Upper lobe of left lung (tissue), 6 donors: ENCODE measurements at regions not wholly inside any gene's neighbourhood (a gene's known extent, or its start where the extent isn't known, plus 50 kb on each side); places are given as distances from the start of the nearest gene placed in this dataset.

Source experiments
- ATAC-seq, 2 donors: fragments of 200-7000 bp; cut with Tn5 transposase; one replicate each; pipeline ENCODE4 v1.9.1; 2022; ENCODE audit warnings: mild to moderate bottlenecking in 2 of 2, moderate library complexity in 2 of 2; ENCODE audit not compliant: low FRiP score in 2 of 2
- DNase-seq, 2 donors: peaks; one replicate each; pipeline ENCODE4 v3.0.0-alpha.2; 2019 to 2020
- H3K27ac ChIP-seq, 4 donors: fragments of 200-600 bp; sonication (generic); one replicate each; pipeline ENCODE4 v1.5.1; 2016 to 2019
- H3K27me3 ChIP-seq, 4 donors: fragments of 200-600 bp; sonication (generic); one replicate each; pipeline ENCODE4 v1.5.1; 2017 to 2019
- H3K36me3 ChIP-seq, 4 donors: fragments of 200-600 bp; sonication (generic); one replicate each; pipeline ENCODE4 v1.5.1; 2016 to 2019
- H3K4me1 ChIP-seq, 4 donors: fragments of 200-600 bp; sonication (generic); one replicate each; pipeline ENCODE4 v1.5.1; 2018 to 2019
- H3K4me3 ChIP-seq, 4 donors: fragments of 200-600 bp; sonication (generic); one replicate each; pipeline ENCODE4 v1.5.1; 2017 to 2019; ENCODE audit warnings: mild to moderate bottlenecking in 2 of 4, moderate library complexity in 1 of 4
- H3K9me3 ChIP-seq, 4 donors: fragments of 200-600 bp; sonication (generic); one replicate each; pipeline ENCODE4 v1.5.1; 2018 to 2019
- EP300 ChIP-seq, 4 donors: sonication (generic); formaldehyde crosslinking; IDR thresholded peaks; one replicate each; pipeline ENCODE4 v1.5.1; 2017; ENCODE audit warnings: antibody characterized with exemption in 4 of 4, control low read depth in 2 of 4
- POLR2A ChIP-seq, 4 donors: fragments of 450-650 bp; IDR thresholded peaks; one replicate each; pipeline ENCODE4 v1.5.1; 2016 to 2017; ENCODE audit warnings: antibody characterized with exemption in 4 of 4, mild to moderate bottlenecking in 2 of 4
- POLR2AphosphoS5 ChIP-seq, 2 donors: sonication (generic); formaldehyde crosslinking; IDR thresholded peaks; one replicate each; pipeline ENCODE4 v1.5.1; 2017; ENCODE audit warnings: antibody characterized with exemption in 2 of 2
- WGBS, 2 donors: methylation state at CpG; one replicate each; pipeline ENCODE4 v1.1.5; 2017 to 2018; 5-methylcytosine and 5-hydroxymethylcytosine counted together
- TF ChIP-seq, protein P1 (sequence below), 6 experiments: fragments of 450-650 bp in 4 of 6; fragments of 200-600 bp in 2 of 6; sonication (generic) in 2 of 6; IDR thresholded peaks; one replicate each; pipeline ENCODE4 v1.5.1; 2016 to 2019; ENCODE audit warnings: antibody characterized with exemption in 6 of 6
- donor health status: DM: no; HTN: no; CAD: no; lungs with moderate emphysema.
- donor health status: DM: no; HTN: yes; CAD: no; lungs with severe emphysema.

DNA sequence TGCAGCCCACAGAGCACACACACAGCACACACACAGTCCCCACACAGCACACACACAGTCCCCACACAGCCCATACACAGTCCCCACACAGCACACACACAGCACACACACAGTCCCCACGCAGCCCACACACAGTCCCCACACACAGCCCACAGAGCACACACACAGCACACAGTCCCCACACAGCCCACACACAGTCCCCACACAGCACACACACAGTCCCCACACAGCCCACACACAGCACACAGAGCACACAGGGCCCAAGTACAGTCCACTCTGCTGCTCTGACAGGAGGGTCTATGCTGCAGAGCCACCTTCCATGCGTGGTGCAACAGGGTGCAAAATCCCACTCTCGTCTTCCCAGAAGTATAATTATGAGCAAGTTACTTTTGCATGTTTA is 240.5 kb upstream of the SALL3 start:
- no peak for DNase-seq
- no peaks in the 10 kb centered on the region for H3K36me3 ChIP-seq
- no peaks in the 10 kb centered on the region for H3K9me3 ChIP-seq
- no peak for ATAC-seq
- H3K27ac ChIP-seq = no peak overlapping the region
- 85 to 98% methylated on average over 3 of the region's 3 CpGs for WGBS, 2 donors
- H3K4me3 ChIP-seq = no peak overlapping the region
- H3K4me1 ChIP-seq = no peaks in the 10 kb centered on the region
- H3K27me3 ChIP-seq = no peaks in the 10 kb centered on the region
- TF ChIP-seq EP300 (IDR thresholded peaks at IDR 0.05) (no peak), POLR2AphosphoS5 (IDR thresholded peaks at IDR 0.05) (no peak)

DNA sequence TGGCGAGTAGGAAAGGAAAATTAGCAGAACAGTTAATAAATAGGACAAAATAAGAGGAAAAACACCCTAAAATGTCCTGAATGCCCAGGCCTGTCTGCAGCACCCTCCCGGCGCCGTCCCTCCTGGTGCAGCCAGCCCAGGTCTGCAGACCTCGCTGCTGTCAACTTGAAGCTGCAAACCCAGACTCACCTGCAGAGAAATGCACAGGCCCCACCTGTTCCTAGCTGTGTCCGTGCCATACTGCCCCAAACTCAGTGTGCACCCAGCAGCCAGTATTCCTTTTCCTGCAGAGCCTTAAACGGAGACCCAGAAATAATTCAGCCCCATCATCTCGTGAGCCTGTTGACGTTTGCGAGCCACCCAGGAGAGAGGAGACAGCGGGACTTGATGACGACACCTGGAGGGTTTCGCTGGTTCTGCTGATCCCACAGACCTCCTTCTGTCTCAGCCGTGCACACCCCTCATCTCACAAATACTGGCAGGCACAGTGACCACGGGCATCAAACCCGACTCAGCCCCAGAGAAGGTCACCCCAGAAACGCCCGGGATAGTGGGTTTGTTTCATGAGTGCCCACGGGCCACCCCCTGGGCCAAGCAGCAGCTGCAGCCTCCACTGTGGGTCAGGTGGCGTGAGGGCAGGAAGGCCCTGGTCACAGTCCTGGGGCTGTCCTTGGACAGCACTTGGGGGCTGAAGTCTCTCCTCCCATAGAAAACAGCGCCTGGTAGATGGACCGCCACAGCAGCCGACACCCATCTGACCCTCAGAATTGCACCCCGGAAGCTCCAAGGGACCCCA is 239.5 kb upstream of the SALL3 start:
- H3K9me3 ChIP-seq = no peaks in the 10 kb centered on the region
- ATAC-seq (no peak), DNase-seq (peak in 1 of 2 donors; percentile 39)
- TF ChIP-seq, protein P1, sequence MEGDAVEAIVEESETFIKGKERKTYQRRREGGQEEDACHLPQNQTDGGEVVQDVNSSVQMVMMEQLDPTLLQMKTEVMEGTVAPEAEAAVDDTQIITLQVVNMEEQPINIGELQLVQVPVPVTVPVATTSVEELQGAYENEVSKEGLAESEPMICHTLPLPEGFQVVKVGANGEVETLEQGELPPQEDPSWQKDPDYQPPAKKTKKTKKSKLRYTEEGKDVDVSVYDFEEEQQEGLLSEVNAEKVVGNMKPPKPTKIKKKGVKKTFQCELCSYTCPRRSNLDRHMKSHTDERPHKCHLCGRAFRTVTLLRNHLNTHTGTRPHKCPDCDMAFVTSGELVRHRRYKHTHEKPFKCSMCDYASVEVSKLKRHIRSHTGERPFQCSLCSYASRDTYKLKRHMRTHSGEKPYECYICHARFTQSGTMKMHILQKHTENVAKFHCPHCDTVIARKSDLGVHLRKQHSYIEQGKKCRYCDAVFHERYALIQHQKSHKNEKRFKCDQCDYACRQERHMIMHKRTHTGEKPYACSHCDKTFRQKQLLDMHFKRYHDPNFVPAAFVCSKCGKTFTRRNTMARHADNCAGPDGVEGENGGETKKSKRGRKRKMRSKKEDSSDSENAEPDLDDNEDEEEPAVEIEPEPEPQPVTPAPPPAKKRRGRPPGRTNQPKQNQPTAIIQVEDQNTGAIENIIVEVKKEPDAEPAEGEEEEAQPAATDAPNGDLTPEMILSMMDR (IDR thresholded peaks at IDR 0.05) = no peak
- TF ChIP-seq POLR2A (IDR thresholded peaks at IDR 0.05) = no peak
- no peak for TF ChIP-seq POLR2AphosphoS5 (IDR thresholded peaks at IDR 0.05)
- no peak for TF ChIP-seq EP300 (IDR thresholded peaks at IDR 0.05)
- H3K27ac ChIP-seq = no peak overlapping the region
- WGBS, 2 donors = 87 to 89% methylated on average over 16 to 19 of the region's 24 CpGs
- H3K27me3 ChIP-seq = no peaks in the 10 kb centered on the region
- H3K4me1 ChIP-seq = no peaks in the 10 kb centered on the region
- no peaks in the 10 kb centered on the region for H3K36me3 ChIP-seq
- no peak overlapping the region for H3K4me3 ChIP-seq

DNA sequence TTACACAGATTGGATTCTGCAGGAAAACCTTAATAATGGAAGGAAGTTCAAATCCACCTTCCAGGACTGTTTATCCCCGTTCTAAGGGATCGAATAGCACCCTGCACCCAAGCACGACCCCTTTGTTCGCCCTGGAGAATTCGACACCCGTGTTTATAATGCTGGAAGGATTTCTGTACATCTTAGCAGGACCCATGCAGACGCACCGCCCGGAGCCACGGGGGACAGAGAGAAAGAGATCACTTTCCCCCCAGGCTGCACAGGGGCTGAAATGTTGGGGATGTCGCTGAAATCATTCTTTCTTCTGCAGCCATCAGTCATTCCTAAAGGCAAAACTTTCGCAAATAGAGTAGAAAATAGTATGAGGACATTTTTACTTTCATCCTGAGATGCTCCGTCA is 238.7 kb upstream of the SALL3 start:
- Histone ChIP-seq H3K36me3 (no peaks in the 10 kb centered on the region), H3K9me3 (no peaks in the 10 kb centered on the region), H3K4me1 (no peaks in the 10 kb centered on the region), H3K4me3 (no peak overlapping the region), H3K27me3 (no peaks in the 10 kb centered on the region), H3K27ac (no peak overlapping the region)
- TF ChIP-seq POLR2A (IDR thresholded peaks at IDR 0.05) (no peak), POLR2AphosphoS5 (IDR thresholded peaks at IDR 0.05) (no peak), EP300 (IDR thresholded peaks at IDR 0.05) (no peak)
- TF ChIP-seq, protein P1 (IDR thresholded peaks at IDR 0.05) = no peak
- 65 to 69% methylated on average over 13 of the region's 13 CpGs for WGBS, 2 donors
- no peak for ATAC-seq
- DNase-seq = no peak

DNA sequence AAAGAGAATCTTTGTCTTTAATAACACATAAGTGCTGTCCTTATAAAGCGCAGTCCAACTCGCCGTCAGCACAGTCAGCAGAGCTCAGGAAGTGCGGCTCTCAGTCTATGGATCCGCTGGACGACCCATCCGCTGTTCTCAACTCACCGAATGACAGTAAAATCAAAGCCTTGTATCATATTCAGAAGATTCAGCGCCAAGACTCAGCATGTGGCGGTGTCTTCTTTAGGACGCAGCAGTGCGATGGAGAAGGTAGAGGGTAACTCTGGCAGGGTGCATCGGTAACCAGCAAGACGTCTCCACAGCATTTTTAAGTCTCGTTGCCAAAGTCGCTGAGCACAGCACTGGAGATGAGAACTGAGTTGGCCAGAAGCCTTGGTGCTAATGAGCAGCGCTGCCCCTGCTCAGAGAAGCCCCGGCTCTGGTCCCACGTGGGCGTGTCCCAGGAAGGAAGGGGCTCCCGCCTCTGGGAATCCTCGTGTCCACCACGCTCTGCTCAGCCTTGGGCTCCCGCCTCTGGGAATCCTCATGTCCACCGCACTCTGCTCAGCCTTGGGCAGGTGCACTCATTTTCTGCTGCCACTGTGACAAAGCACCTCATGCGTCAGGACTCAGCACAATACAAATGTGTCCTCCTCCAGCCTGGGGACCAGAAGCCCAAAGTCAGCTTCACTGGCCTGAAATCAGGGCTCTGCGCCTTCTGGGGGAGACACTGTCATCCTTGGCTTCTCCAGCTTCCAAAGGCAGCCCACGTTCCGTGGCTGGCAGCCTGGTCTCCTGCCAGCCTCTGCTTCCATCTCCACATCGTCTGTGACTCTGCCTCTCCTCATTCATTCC is 238.0 kb upstream of the SALL3 start:
- no peak overlapping the region for H3K4me3 ChIP-seq
- 84 to 92% methylated on average over 19 to 30 of the region's 30 CpGs for WGBS, 2 donors

More for the DNA sequence above, 238.0 kb upstream of the SALL3 start:
- no peaks in the 10 kb centered on the region for H3K36me3 ChIP-seq
- TF ChIP-seq, protein P1 (IDR thresholded peaks at IDR 0.05) = no peak
- no peak for TF ChIP-seq EP300 (IDR thresholded peaks at IDR 0.05)
- TF ChIP-seq POLR2A (IDR thresholded peaks at IDR 0.05) = no peak
- no peak for TF ChIP-seq POLR2AphosphoS5 (IDR thresholded peaks at IDR 0.05)
- no peaks in the 10 kb centered on the region for H3K9me3 ChIP-seq
- no peaks in the 10 kb centered on the region for H3K4me1 ChIP-seq
- DNase-seq (no peak), ATAC-seq (no peak)
- no peak overlapping the region for H3K27ac ChIP-seq
- no peaks in the 10 kb centered on the region for H3K27me3 ChIP-seq
